ENCODE measurements at regions not wholly inside any gene's neighbourhood (a gene's known extent, or its start where the extent isn't known, plus 50 kb on each side); places are given as distances from the start of the nearest gene placed in this dataset.

GRCh38 chr6:71099649-71100048 lies 142.8 kb upstream of the B3GAT2 start:
- H3F3A ChIP-seq (ENCODE audit: control insufficient read depth, insufficient read depth), result no peaks in the 10 kb centered on the region
- H3K4me2 ChIP-seq (ENCODE audit: low read length), result no peak overlapping the region
- no peaks in the 10 kb centered on the region for H3K27me3 ChIP-seq (ENCODE audit: control insufficient read depth, low read length)
- no peak overlapping the region for H3K27ac ChIP-seq (ENCODE audit: low read depth, low read length)
- H3K9me3 ChIP-seq (ENCODE audit: control insufficient read depth, insufficient read depth, low read length), result no peaks in the 10 kb centered on the region
- H3K9me2 ChIP-seq (replicated peaks; ENCODE audit: control insufficient read depth, low read length), result no peaks in the 10 kb centered on the region
- TF ChIP-seq EZH2phosphoT487 (IDR thresholded peaks at IDR 0.05; ENCODE audit: borderline replicate concordance, low read length), result no peak
- no peaks in the 10 kb centered on the region for H3K4me1 ChIP-seq (ENCODE audit: control insufficient read depth, low read length)
- no peaks in the 10 kb centered on the region for H3K36me3 ChIP-seq (ENCODE audit: control insufficient read depth, low read length)
- H4K20me1 ChIP-seq (ENCODE audit: control insufficient read depth, insufficient read depth, low read depth, low read length), result no peaks in the 10 kb centered on the region
- no peaks in the 10 kb centered on the region for H3K79me2 ChIP-seq (ENCODE audit: control insufficient read depth, low read length)
- no peak overlapping the region for H3K4me3 ChIP-seq (ENCODE audit: low read length)

DNA sequence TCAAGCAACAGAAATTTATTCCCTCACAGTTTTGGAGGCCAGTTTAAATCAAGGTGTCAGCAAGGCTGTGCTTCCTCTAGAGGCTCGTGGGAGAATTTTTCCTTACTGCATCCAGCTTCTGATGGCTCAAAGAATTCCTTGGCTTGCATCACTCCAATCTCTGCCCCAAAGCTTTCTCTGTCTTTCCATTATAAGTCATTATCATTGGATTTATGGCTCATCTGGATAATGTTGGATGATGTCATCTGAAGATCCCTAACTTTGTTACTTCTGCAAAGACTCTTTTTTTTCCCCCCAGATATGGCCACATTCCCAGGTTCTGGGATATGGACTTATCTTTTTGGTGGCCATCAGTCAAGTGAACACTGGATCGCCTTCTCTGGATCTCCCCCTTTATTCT lies 146.3 kb upstream of the B3GAT2 start:
- no peak overlapping the region for H3K4me2 ChIP-seq (ENCODE audit: low read length)
- H4K20me1 ChIP-seq (ENCODE audit: control insufficient read depth, insufficient read depth, low read depth, low read length), result no peaks in the 10 kb centered on the region
- no peaks in the 10 kb centered on the region for H3K9me2 ChIP-seq (replicated peaks; ENCODE audit: control insufficient read depth, low read length)
- no peak overlapping the region for H3K4me3 ChIP-seq (ENCODE audit: low read length)
- peaks cover 15% of the 10 kb centered on the region for H3K27me3 ChIP-seq (ENCODE audit: control insufficient read depth, low read length)
- no peak for TF ChIP-seq EZH2phosphoT487 (IDR thresholded peaks at IDR 0.05; ENCODE audit: borderline replicate concordance, low read length)
- TF ChIP-seq, protein P1, sequence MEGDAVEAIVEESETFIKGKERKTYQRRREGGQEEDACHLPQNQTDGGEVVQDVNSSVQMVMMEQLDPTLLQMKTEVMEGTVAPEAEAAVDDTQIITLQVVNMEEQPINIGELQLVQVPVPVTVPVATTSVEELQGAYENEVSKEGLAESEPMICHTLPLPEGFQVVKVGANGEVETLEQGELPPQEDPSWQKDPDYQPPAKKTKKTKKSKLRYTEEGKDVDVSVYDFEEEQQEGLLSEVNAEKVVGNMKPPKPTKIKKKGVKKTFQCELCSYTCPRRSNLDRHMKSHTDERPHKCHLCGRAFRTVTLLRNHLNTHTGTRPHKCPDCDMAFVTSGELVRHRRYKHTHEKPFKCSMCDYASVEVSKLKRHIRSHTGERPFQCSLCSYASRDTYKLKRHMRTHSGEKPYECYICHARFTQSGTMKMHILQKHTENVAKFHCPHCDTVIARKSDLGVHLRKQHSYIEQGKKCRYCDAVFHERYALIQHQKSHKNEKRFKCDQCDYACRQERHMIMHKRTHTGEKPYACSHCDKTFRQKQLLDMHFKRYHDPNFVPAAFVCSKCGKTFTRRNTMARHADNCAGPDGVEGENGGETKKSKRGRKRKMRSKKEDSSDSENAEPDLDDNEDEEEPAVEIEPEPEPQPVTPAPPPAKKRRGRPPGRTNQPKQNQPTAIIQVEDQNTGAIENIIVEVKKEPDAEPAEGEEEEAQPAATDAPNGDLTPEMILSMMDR (IDR thresholded peaks at IDR 0.05; ENCODE audit: low read depth, low read length, poor library complexity, severe bottlenecking), result no peak
- no peaks in the 10 kb centered on the region for H3K79me2 ChIP-seq (ENCODE audit: control insufficient read depth, low read length)
- no peaks in the 10 kb centered on the region for H3F3A ChIP-seq (ENCODE audit: control insufficient read depth, insufficient read depth)
- H3K4me1 ChIP-seq (ENCODE audit: control insufficient read depth, low read length), result no peaks in the 10 kb centered on the region
- H3K36me3 ChIP-seq (ENCODE audit: control insufficient read depth, low read length), result no peaks in the 10 kb centered on the region
- H3K27ac ChIP-seq (ENCODE audit: low read depth, low read length), result no peak overlapping the region
- no peaks in the 10 kb centered on the region for H3K9me3 ChIP-seq (ENCODE audit: control insufficient read depth, insufficient read depth, low read length)

DNA sequence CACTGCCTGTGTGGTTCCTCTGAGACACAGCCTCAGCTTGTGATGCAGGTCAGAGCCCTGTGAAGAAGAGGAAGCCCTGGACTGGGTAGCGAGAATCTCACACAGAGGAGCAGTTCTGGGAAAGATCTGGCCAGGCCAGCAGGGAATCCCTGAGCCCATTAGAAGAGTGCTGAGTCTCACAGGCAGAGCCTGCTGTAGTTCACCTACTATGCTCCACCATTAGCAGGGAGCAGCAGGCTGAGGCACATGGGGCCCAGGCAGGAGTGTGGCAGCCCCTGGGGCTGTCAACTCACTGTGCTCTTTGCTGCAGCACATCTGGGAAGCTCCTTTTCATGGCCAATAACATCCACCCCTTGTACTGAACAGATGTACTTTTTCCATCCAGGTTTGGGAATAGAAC lies 146.8 kb upstream of the B3GAT2 start:
- no peak overlapping the region for H3K4me3 ChIP-seq (ENCODE audit: low read length)
- no peaks in the 10 kb centered on the region for H3K9me3 ChIP-seq (ENCODE audit: control insufficient read depth, insufficient read depth, low read length)
- H3K4me2 ChIP-seq (ENCODE audit: low read length), result no peak overlapping the region
- no peaks in the 10 kb centered on the region for H4K20me1 ChIP-seq (ENCODE audit: control insufficient read depth, insufficient read depth, low read depth, low read length)
- no peaks in the 10 kb centered on the region for H3K36me3 ChIP-seq (ENCODE audit: control insufficient read depth, low read length)
- H3K27me3 ChIP-seq (ENCODE audit: control insufficient read depth, low read length), result peaks cover 17% of the 10 kb centered on the region
- H3K27ac ChIP-seq (ENCODE audit: low read depth, low read length), result no peak overlapping the region
- no peaks in the 10 kb centered on the region for H3K4me1 ChIP-seq (ENCODE audit: control insufficient read depth, low read length)
- no peaks in the 10 kb centered on the region for H3F3A ChIP-seq (ENCODE audit: control insufficient read depth, insufficient read depth)
- H3K9me2 ChIP-seq (replicated peaks; ENCODE audit: control insufficient read depth, low read length), result no peaks in the 10 kb centered on the region
- no peaks in the 10 kb centered on the region for H3K79me2 ChIP-seq (ENCODE audit: control insufficient read depth, low read length)
- TF ChIP-seq, protein P1 (IDR thresholded peaks at IDR 0.05; ENCODE audit: low read depth, low read length, poor library complexity, severe bottlenecking), result no peak
- TF ChIP-seq EZH2phosphoT487 (IDR thresholded peaks at IDR 0.05; ENCODE audit: borderline replicate concordance, low read length), result no peak

GRCh38 chr6:71106276-71106675 lies 149.4 kb upstream of the B3GAT2 start:
- Histone ChIP-seq H3K4me2 (ENCODE audit: low read length) (no peak overlapping the region), H3K36me3 (ENCODE audit: control insufficient read depth, low read length) (no peaks in the 10 kb centered on the region), H3K27me3 (ENCODE audit: control insufficient read depth, low read length) (peaks cover 17% of the 10 kb centered on the region), H3K9me3 (ENCODE audit: control insufficient read depth, insufficient read depth, low read length) (no peaks in the 10 kb centered on the region), H3K4me3 (ENCODE audit: low read length) (no peak overlapping the region), H3K4me1 (ENCODE audit: control insufficient read depth, low read length) (no peaks in the 10 kb centered on the region), H3F3A (ENCODE audit: control insufficient read depth, insufficient read depth) (no peaks in the 10 kb centered on the region), H3K27ac (ENCODE audit: low read depth, low read length) (no peak overlapping the region), H3K79me2 (ENCODE audit: control insufficient read depth, low read length) (no peaks in the 10 kb centered on the region), H4K20me1 (ENCODE audit: control insufficient read depth, insufficient read depth, low read depth, low read length) (no peaks in the 10 kb centered on the region), H3K9me2 (replicated peaks; ENCODE audit: control insufficient read depth, low read length) (no peaks in the 10 kb centered on the region)
- no peak for TF ChIP-seq EZH2phosphoT487 (IDR thresholded peaks at IDR 0.05; ENCODE audit: borderline replicate concordance, low read length)
- TF ChIP-seq, protein P1 (IDR thresholded peaks at IDR 0.05; ENCODE audit: low read depth, low read length, poor library complexity, severe bottlenecking), result no peak
